Trophoblast cell (in vitro differentiated cells and primary cell): ENCODE measurements at regions not wholly inside any gene's neighbourhood (a gene's known extent, or its start where the extent isn't known, plus 50 kb on each side); places are given as distances from the start of the nearest gene placed in this dataset.

Source experiments
- DNase-seq, 2 donors: peaks; one replicate each; pipeline ENCODE4 v3.0.0-alpha.2; 2016
- H2AFZ ChIP-seq: 2 replicates; pipeline ENCODE4 v1.6.1; 2013; ENCODE audit warnings: low read length, moderate library complexity, mild to moderate bottlenecking; ENCODE audit not compliant: insufficient read depth, poor library complexity
- H2AK5ac ChIP-seq: 2 replicates; pipeline ENCODE4 v1.6.1; 2013; ENCODE audit warnings: mild to moderate bottlenecking, low read length
- H2BK120ac ChIP-seq: 2 replicates; pipeline ENCODE4 v1.6.1; 2013; ENCODE audit warnings: low read length, mild to moderate bottlenecking, moderate library complexity; ENCODE audit not compliant: insufficient read depth, poor library complexity
- H2BK12ac ChIP-seq: 2 replicates; pipeline ENCODE4 v1.6.1; 2013; ENCODE audit warnings: mild to moderate bottlenecking, low read length, moderate library complexity
- H2BK5ac ChIP-seq: 2 replicates; pipeline ENCODE4 v1.6.1; 2013; ENCODE audit warnings: low read length, low read depth, moderate library complexity, mild to moderate bottlenecking; ENCODE audit not compliant: poor library complexity
- H3K14ac ChIP-seq: 2 replicates; pipeline ENCODE4 v1.6.1; 2013; ENCODE audit warnings: mild to moderate bottlenecking, low read length
- H3K18ac ChIP-seq: 2 replicates; pipeline ENCODE4 v1.6.1; 2013; ENCODE audit warnings: mild to moderate bottlenecking, low read length
- H3K23ac ChIP-seq: 2 replicates; pipeline ENCODE4 v1.6.1; 2013; ENCODE audit warnings: low read length
- H3K27ac ChIP-seq: 2 replicates; pipeline ENCODE4 v1.5.1; 2013; ENCODE audit warnings: low read depth, mild to moderate bottlenecking, inconsistent platforms, low read length, moderate library complexity
- H3K27me3 ChIP-seq: 2 replicates; pipeline ENCODE4 v1.6.1; 2013; ENCODE audit warnings: inconsistent platforms, mild to moderate bottlenecking, low read length, moderate library complexity; ENCODE audit not compliant: insufficient read depth
- H3K36me3 ChIP-seq, 2 experiments: 1 replicate in 1 of 2; 2 replicates in 1 of 2; pipeline ENCODE4 v1.6.1; 2013; ENCODE audit warnings: low read length in 2 of 2, mild to moderate bottlenecking in 2 of 2, moderate library complexity in 1 of 2; ENCODE audit not compliant: insufficient read depth in 2 of 2, control insufficient read depth in 1 of 2
- H3K4ac ChIP-seq: 2 replicates; pipeline ENCODE4 v1.6.1; 2013; ENCODE audit warnings: low read depth, mild to moderate bottlenecking, low read length, moderate library complexity
- H3K4me1 ChIP-seq, 2 experiments: 1 replicate in 1 of 2; 2 replicates in 1 of 2; pipeline ENCODE4 v1.6.1; 2013; ENCODE audit warnings: low read length in 2 of 2, mild to moderate bottlenecking in 2 of 2, moderate library complexity in 1 of 2; ENCODE audit not compliant: insufficient read depth in 2 of 2, control insufficient read depth in 1 of 2
- H3K4me2 ChIP-seq: 2 replicates; pipeline ENCODE4 v1.6.1; 2013; ENCODE audit warnings: inconsistent platforms, mild to moderate bottlenecking, low read length, moderate library complexity
- H3K4me3 ChIP-seq: 2 replicates; pipeline ENCODE4 v1.5.1; 2013; ENCODE audit warnings: mild to moderate bottlenecking, low read depth, low read length, inconsistent platforms
- H3K79me1 ChIP-seq: one replicate; pipeline ENCODE4 v1.6.1; 2013; ENCODE audit warnings: low read length
- H3K79me2 ChIP-seq: 2 replicates; pipeline ENCODE4 v1.6.1; 2013; ENCODE audit warnings: low read length, mild to moderate bottlenecking; ENCODE audit not compliant: control insufficient read depth, insufficient read depth, poor library complexity
- H3K9ac ChIP-seq: 2 replicates; pipeline ENCODE4 v1.6.1; 2013; ENCODE audit warnings: mild to moderate bottlenecking, low read length
- H3K9me3 ChIP-seq: 2 replicates; pipeline ENCODE4 v1.6.1; 2013; ENCODE audit warnings: low read depth, mild to moderate bottlenecking, control low read depth, inconsistent platforms, low read length; ENCODE audit not compliant: insufficient read depth
- H4K12ac ChIP-seq: 2 replicates; pipeline ENCODE4 v1.6.1; 2013; ENCODE audit warnings: low read depth, mild to moderate bottlenecking, low read length, moderate library complexity
- H4K8ac ChIP-seq: 2 replicates; pipeline ENCODE4 v1.6.1; 2013; ENCODE audit warnings: low read depth, mild to moderate bottlenecking, low read length, moderate library complexity
- H4K91ac ChIP-seq: one replicate; pipeline ENCODE4 v1.6.1; 2013; ENCODE audit warnings: low read depth, mild to moderate bottlenecking, low read length, moderate library complexity
- WGBS: extraction: QIAGEN DNeasy Blood & Tissue Kit; methylation state at CpG from one replicate; pipeline ENCODE4 v1.1.7; 2013; ENCODE audit warnings: missing lambda C conversion rate; ENCODE audit not compliant: insufficient read length, insufficient coverage; ENCODE audit errors: extremely low coverage; 5-methylcytosine and 5-hydroxymethylcytosine counted together

GRCh38 chr9:106644661-106645060 is 218.3 kb upstream of the ZNF462 start:
- Histone ChIP-seq H4K8ac (no peak overlapping the region), H4K91ac (no peak overlapping the region), H3K18ac (no peak overlapping the region), H2BK120ac (no peak overlapping the region), H2BK5ac (no peak overlapping the region), H3K79me1 (no peaks in the 10 kb centered on the region), H3K14ac (no peak overlapping the region), H3K23ac (no peak overlapping the region), H3K79me2 (no peaks in the 10 kb centered on the region), H3K4me1 (peaks cover 0 to 3% of the 10 kb centered on the region in 2 experiments), H4K12ac (no peak overlapping the region), H2AK5ac (no peak overlapping the region), H2AFZ (no peak overlapping the region), H3K9ac (no peak overlapping the region), H3K4me3 (no peak overlapping the region), H3K9me3 (no peaks in the 10 kb centered on the region), H3K36me3 (no peaks in the 10 kb centered on the region), H3K4me2 (no peak overlapping the region), H3K27me3 (no peaks in the 10 kb centered on the region), H2BK12ac (no peak overlapping the region), H3K27ac (no peak overlapping the region), H3K4ac (no peak overlapping the region)
- no CpG with 5 or more reads among the region's 3 CpGs for WGBS
- DNase-seq: peak; percentile 10 to 71

- no peak overlapping the region for H4K12ac ChIP-seq
- no peak overlapping the region for H3K4ac ChIP-seq
- no peaks in the 10 kb centered on the region for H3K79me2 ChIP-seq
- H3K4me3 ChIP-seq: no peak overlapping the region
- H3K36me3 ChIP-seq: no peaks in the 10 kb centered on the region
- H3K4me1 ChIP-seq: no peaks in the 10 kb centered on the region
- H2BK5ac ChIP-seq: no peak overlapping the region
- no peak overlapping the region for H2AK5ac ChIP-seq
- no peaks in the 10 kb centered on the region for H3K79me1 ChIP-seq
- H3K9me3 ChIP-seq: no peaks in the 10 kb centered on the region
- H3K14ac ChIP-seq: no peak overlapping the region
- no peak overlapping the region for H3K4me2 ChIP-seq
- H3K27me3 ChIP-seq: no peaks in the 10 kb centered on the region
- H2BK120ac ChIP-seq: no peak overlapping the region
- H4K8ac ChIP-seq: no peak overlapping the region
- no peak overlapping the region for H2BK12ac ChIP-seq
- WGBS: no CpG with 5 or more reads among the region's 2 CpGs
- H2AFZ ChIP-seq: no peak overlapping the region
- DNase-seq: peak in 1 of 2 donors; percentile 36
- no peak overlapping the region for H3K23ac ChIP-seq
- no peak overlapping the region for H3K18ac ChIP-seq
- no peak overlapping the region for H3K9ac ChIP-seq
- H4K91ac ChIP-seq: no peak overlapping the region
- H3K27ac ChIP-seq: no peak overlapping the region
These were observed 214.2 kb upstream of the ZNF462 start for GRCh38 chr9:106648799-106649198.

DNA sequence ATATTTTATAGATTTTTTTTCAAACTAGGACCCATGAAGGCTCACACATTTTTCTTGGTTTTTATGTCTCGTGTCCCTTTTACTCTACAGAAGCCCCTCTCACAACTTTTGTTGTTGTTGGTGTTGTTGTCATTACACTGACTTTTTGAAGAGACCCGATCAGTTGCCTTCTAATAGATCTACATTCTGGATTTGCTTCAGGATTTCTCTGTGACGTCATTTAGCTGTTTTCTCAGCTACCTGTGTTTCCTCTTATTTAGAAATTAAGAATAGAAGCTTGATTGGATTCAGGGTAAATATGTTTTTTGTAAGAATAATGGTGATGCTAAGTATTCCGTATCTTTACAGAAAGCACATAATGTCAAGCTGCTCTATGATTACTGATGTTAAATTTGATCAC is 213.3 kb upstream of the ZNF462 start:
- Histone ChIP-seq H3K18ac (no peak overlapping the region), H3K23ac (no peak overlapping the region), H3K9me3 (no peaks in the 10 kb centered on the region), H4K8ac (no peak overlapping the region), H3K9ac (no peak overlapping the region), H2AK5ac (no peak overlapping the region), H3K27ac (no peak overlapping the region), H3K79me2 (no peaks in the 10 kb centered on the region), H4K12ac (no peak overlapping the region), H3K79me1 (no peaks in the 10 kb centered on the region), H3K14ac (no peak overlapping the region), H3K4me3 (no peak overlapping the region), H3K4me2 (no peak overlapping the region), H3K27me3 (no peaks in the 10 kb centered on the region), H2BK120ac (no peak overlapping the region), H3K36me3 (no peaks in the 10 kb centered on the region), H4K91ac (no peak overlapping the region), H2BK5ac (no peak overlapping the region), H2AFZ (no peak overlapping the region), H3K4me1 (no peaks in the 10 kb centered on the region), H2BK12ac (no peak overlapping the region), H3K4ac (no peak overlapping the region)
- no CpG with 5 or more reads among the region's 4 CpGs for WGBS
- DNase-seq: no peak

- peak overlapping the region; percentile 19 for H4K8ac ChIP-seq
- no peak overlapping the region for H2BK120ac ChIP-seq
- H3K4ac ChIP-seq: no peak overlapping the region
- H3K9me3 ChIP-seq: no peaks in the 10 kb centered on the region
- H3K4me2 ChIP-seq: no peak overlapping the region
- H3K4me1 ChIP-seq: peaks cover 3 to 9% of the 10 kb centered on the region in 2 experiments
- peak; percentile 17 to 61 for DNase-seq
- no peak overlapping the region for H3K9ac ChIP-seq
- H3K18ac ChIP-seq: no peak overlapping the region
- H2AK5ac ChIP-seq: peak overlapping the region; percentile 46
- H3K27ac ChIP-seq: no peak overlapping the region
- H3K4me3 ChIP-seq: no peak overlapping the region
- no peak overlapping the region for H2BK5ac ChIP-seq
- H2AFZ ChIP-seq: no peak overlapping the region
- H3K79me2 ChIP-seq: peaks cover 2% of the 10 kb centered on the region
- no peak overlapping the region for H4K12ac ChIP-seq
- no peak overlapping the region for H3K23ac ChIP-seq
- no peak overlapping the region for H3K14ac ChIP-seq
- H3K79me1 ChIP-seq: peaks cover 3% of the 10 kb centered on the region
- H2BK12ac ChIP-seq: peak overlapping the region; percentile 40
- no peaks in the 10 kb centered on the region for H3K27me3 ChIP-seq
- no peaks in the 10 kb centered on the region for H3K36me3 ChIP-seq
- no peak overlapping the region for H4K91ac ChIP-seq
These were observed 209.8 kb upstream of the ZNF462 start for GRCh38 chr9:106653213-106653612.
